ENCODE measurements at regions not wholly inside any gene's neighbourhood (a gene's known extent, or its start where the extent isn't known, plus 50 kb on each side); places are given as distances from the start of the nearest gene placed in this dataset.

GRCh38 chr3:30502742-30503073, 103.7 kb upstream of the TGFBR2 start:
- H3K27ac ChIP-seq (ENCODE audit: low read depth in 1 of 2, low read length in 1 of 2) = no peak overlapping the region
- H3K9me3 ChIP-seq (ENCODE audit: control insufficient read depth in 2 of 2, insufficient read depth in 1 of 2, low read length in 1 of 2) = no peaks in the 10 kb centered on the region
- H3K36me3 ChIP-seq (ENCODE audit: control insufficient read depth in 2 of 2, insufficient read depth in 2 of 2, low read length in 1 of 2) = no peaks in the 10 kb centered on the region
- DNase-seq (ENCODE audit: low read depth in 6 of 9, low spot score in 9 of 9) = no peak
- no peaks in the 10 kb centered on the region for H3K4me1 ChIP-seq (ENCODE audit: control insufficient read depth in 2 of 2, insufficient read depth in 2 of 2, low read length in 2 of 2)
- no peak overlapping the region for H3K4me3 ChIP-seq (ENCODE audit: low read length in 2 of 2)
- no peaks in the 10 kb centered on the region for H3K27me3 ChIP-seq (ENCODE audit: control insufficient read depth in 2 of 2, insufficient read depth in 1 of 2, low read length in 1 of 2)
- WGBS = 91% methylated on average over 1 of the region's 1 CpG

- Histone ChIP-seq H3K36me3 (ENCODE audit: control insufficient read depth in 2 of 2, insufficient read depth in 2 of 2, low read length in 1 of 2) (no peaks in the 10 kb centered on the region), H3K9me3 (ENCODE audit: control insufficient read depth in 2 of 2, insufficient read depth in 1 of 2, low read length in 1 of 2) (no peaks in the 10 kb centered on the region), H3K4me3 (ENCODE audit: low read length in 2 of 2) (no peak overlapping the region), H3K4me1 (ENCODE audit: control insufficient read depth in 2 of 2, insufficient read depth in 2 of 2, low read length in 2 of 2) (no peaks in the 10 kb centered on the region), H3K27ac (ENCODE audit: low read depth in 1 of 2, low read length in 1 of 2) (no peak overlapping the region), H3K27me3 (ENCODE audit: control insufficient read depth in 2 of 2, insufficient read depth in 1 of 2, low read length in 1 of 2) (no peaks in the 10 kb centered on the region)
- DNase-seq (ENCODE audit: low read depth in 6 of 9, low spot score in 9 of 9) = no peak
- 48% methylated on average over 2 of the region's 2 CpGs for WGBS
Measured at GRCh38 chr3:30503446-30503845, 103.0 kb upstream of the TGFBR2 start.

- Histone ChIP-seq H3K9me3 (ENCODE audit: control insufficient read depth in 2 of 2, insufficient read depth in 1 of 2, low read length in 1 of 2) (no peaks in the 10 kb centered on the region), H3K4me3 (ENCODE audit: low read length in 2 of 2) (no peak overlapping the region), H3K36me3 (ENCODE audit: control insufficient read depth in 2 of 2, insufficient read depth in 2 of 2, low read length in 1 of 2) (no peaks in the 10 kb centered on the region), H3K4me1 (ENCODE audit: control insufficient read depth in 2 of 2, insufficient read depth in 2 of 2, low read length in 2 of 2) (no peaks in the 10 kb centered on the region), H3K27ac (ENCODE audit: low read depth in 1 of 2, low read length in 1 of 2) (no peak overlapping the region), H3K27me3 (ENCODE audit: control insufficient read depth in 2 of 2, insufficient read depth in 1 of 2, low read length in 1 of 2) (no peaks in the 10 kb centered on the region)
- 40% methylated on average over 1 of the region's 1 CpG for WGBS
- DNase-seq (ENCODE audit: low read depth in 6 of 9, low spot score in 9 of 9) = no peak
Measured at GRCh38 chr3:30504939-30505338, 101.5 kb upstream of the TGFBR2 start.

- Histone ChIP-seq H3K27me3 (ENCODE audit: control insufficient read depth in 2 of 2, insufficient read depth in 1 of 2, low read length in 1 of 2) (no peaks in the 10 kb centered on the region), H3K4me1 (ENCODE audit: control insufficient read depth in 2 of 2, insufficient read depth in 2 of 2, low read length in 2 of 2) (no peaks in the 10 kb centered on the region), H3K27ac (ENCODE audit: low read depth in 1 of 2, low read length in 1 of 2) (no peak overlapping the region), H3K36me3 (ENCODE audit: control insufficient read depth in 2 of 2, insufficient read depth in 2 of 2, low read length in 1 of 2) (no peaks in the 10 kb centered on the region), H3K4me3 (ENCODE audit: low read length in 2 of 2) (no peak overlapping the region), H3K9me3 (ENCODE audit: control insufficient read depth in 2 of 2, insufficient read depth in 1 of 2, low read length in 1 of 2) (no peaks in the 10 kb centered on the region)
- 96% methylated on average over 6 of the region's 6 CpGs for WGBS
- no peak for DNase-seq (ENCODE audit: low read depth in 6 of 9, low spot score in 9 of 9)
Measured at GRCh38 chr3:30505866-30506520, 100.4 kb upstream of the TGFBR2 start.

GRCh38 chr3:30508339-30508738, 98.1 kb upstream of the TGFBR2 start:
- Histone ChIP-seq H3K27me3 (ENCODE audit: control insufficient read depth in 2 of 2, insufficient read depth in 1 of 2, low read length in 1 of 2) (no peaks in the 10 kb centered on the region), H3K36me3 (ENCODE audit: control insufficient read depth in 2 of 2, insufficient read depth in 2 of 2, low read length in 1 of 2) (no peaks in the 10 kb centered on the region), H3K9me3 (ENCODE audit: control insufficient read depth in 2 of 2, insufficient read depth in 1 of 2, low read length in 1 of 2) (no peaks in the 10 kb centered on the region), H3K4me1 (ENCODE audit: control insufficient read depth in 2 of 2, insufficient read depth in 2 of 2, low read length in 2 of 2) (peaks cover 0 to 4% of the 10 kb centered on the region in 2 donors), H3K4me3 (ENCODE audit: low read length in 2 of 2) (no peak overlapping the region), H3K27ac (ENCODE audit: low read depth in 1 of 2, low read length in 1 of 2) (no peak overlapping the region)
- 97% methylated on average over 3 of the region's 3 CpGs for WGBS
- DNase-seq (ENCODE audit: low read depth in 6 of 9, low spot score in 9 of 9) = no peak

- Histone ChIP-seq H3K4me3 (ENCODE audit: low read length in 2 of 2) (no peak overlapping the region), H3K27ac (ENCODE audit: low read depth in 1 of 2, low read length in 1 of 2) (no peak overlapping the region), H3K9me3 (ENCODE audit: control insufficient read depth in 2 of 2, insufficient read depth in 1 of 2, low read length in 1 of 2) (no peaks in the 10 kb centered on the region), H3K4me1 (ENCODE audit: control insufficient read depth in 2 of 2, insufficient read depth in 2 of 2, low read length in 2 of 2) (peaks cover 0 to 4% of the 10 kb centered on the region in 2 donors), H3K27me3 (ENCODE audit: control insufficient read depth in 2 of 2, insufficient read depth in 1 of 2, low read length in 1 of 2) (no peaks in the 10 kb centered on the region), H3K36me3 (ENCODE audit: control insufficient read depth in 2 of 2, insufficient read depth in 2 of 2, low read length in 1 of 2) (no peaks in the 10 kb centered on the region)
- 98% methylated on average over 3 of the region's 3 CpGs for WGBS
- no peak for DNase-seq (ENCODE audit: low read depth in 6 of 9, low spot score in 9 of 9)
Measured at GRCh38 chr3:30510596-30510995, 95.8 kb upstream of the TGFBR2 start.

GRCh38 chr3:30511524-30512251, 94.7 kb upstream of the TGFBR2 start:
- Histone ChIP-seq H3K27ac (ENCODE audit: low read depth in 1 of 2, low read length in 1 of 2) (no peak overlapping the region), H3K36me3 (ENCODE audit: control insufficient read depth in 2 of 2, insufficient read depth in 2 of 2, low read length in 1 of 2) (no peaks in the 10 kb centered on the region), H3K4me3 (ENCODE audit: low read length in 2 of 2) (no peak overlapping the region), H3K27me3 (ENCODE audit: control insufficient read depth in 2 of 2, insufficient read depth in 1 of 2, low read length in 1 of 2) (no peaks in the 10 kb centered on the region), H3K4me1 (ENCODE audit: control insufficient read depth in 2 of 2, insufficient read depth in 2 of 2, low read length in 2 of 2) (peaks cover 0 to 4% of the 10 kb centered on the region in 2 donors), H3K9me3 (ENCODE audit: control insufficient read depth in 2 of 2, insufficient read depth in 1 of 2, low read length in 1 of 2) (no peaks in the 10 kb centered on the region)
- peak in 1 of 9 donors; percentile 25 for DNase-seq (ENCODE audit: low read depth in 6 of 9, low spot score in 9 of 9)
- 86% methylated on average over 9 of the region's 9 CpGs for WGBS

GRCh38 chr3:30512576-30512975, 93.8 kb upstream of the TGFBR2 start:
- Histone ChIP-seq H3K27me3 (ENCODE audit: control insufficient read depth in 2 of 2, insufficient read depth in 1 of 2, low read length in 1 of 2) (no peaks in the 10 kb centered on the region), H3K27ac (ENCODE audit: low read depth in 1 of 2, low read length in 1 of 2) (no peak overlapping the region), H3K4me3 (ENCODE audit: low read length in 2 of 2) (no peak overlapping the region), H3K4me1 (ENCODE audit: control insufficient read depth in 2 of 2, insufficient read depth in 2 of 2, low read length in 2 of 2) (peaks cover 0 to 4% of the 10 kb centered on the region in 2 donors), H3K9me3 (ENCODE audit: control insufficient read depth in 2 of 2, insufficient read depth in 1 of 2, low read length in 1 of 2) (no peaks in the 10 kb centered on the region), H3K36me3 (ENCODE audit: control insufficient read depth in 2 of 2, insufficient read depth in 2 of 2, low read length in 1 of 2) (no peaks in the 10 kb centered on the region)
- WGBS = 0% methylated on average over 1 of the region's 1 CpG
- DNase-seq (ENCODE audit: low read depth in 6 of 9, low spot score in 9 of 9) = no peak

GRCh38 chr3:30513374-30514152, 92.8 kb upstream of the TGFBR2 start:
- Histone ChIP-seq H3K4me1 (ENCODE audit: control insufficient read depth in 2 of 2, insufficient read depth in 2 of 2, low read length in 2 of 2) (peaks cover 0 to 4% of the 10 kb centered on the region in 2 donors), H3K27ac (ENCODE audit: low read depth in 1 of 2, low read length in 1 of 2) (no peak overlapping the region)
- no peak for DNase-seq (ENCODE audit: low read depth in 6 of 9, low spot score in 9 of 9)

More at GRCh38 chr3:30513374-30514152, 92.8 kb upstream of the TGFBR2 start:
- H3K9me3 ChIP-seq (ENCODE audit: control insufficient read depth in 2 of 2, insufficient read depth in 1 of 2, low read length in 1 of 2) = no peaks in the 10 kb centered on the region
- 95% methylated on average over 4 of the region's 4 CpGs for WGBS
- no peaks in the 10 kb centered on the region for H3K36me3 ChIP-seq (ENCODE audit: control insufficient read depth in 2 of 2, insufficient read depth in 2 of 2, low read length in 1 of 2)
- H3K4me3 ChIP-seq (ENCODE audit: low read length in 2 of 2) = no peak overlapping the region
- no peaks in the 10 kb centered on the region for H3K27me3 ChIP-seq (ENCODE audit: control insufficient read depth in 2 of 2, insufficient read depth in 1 of 2, low read length in 1 of 2)

Measured in thymus (tissue), 11 donors.